HepG2 (cell line): ENCODE measurements at regions not wholly inside any gene's neighbourhood (a gene's known extent, or its start where the extent isn't known, plus 50 kb on each side); places are given as distances from the start of the nearest gene placed in this dataset.

Source experiments
- ATAC-seq: fragments of 200-7000 bp; cut with Tn5 transposase; 3 replicates; pipeline ENCODE4 v1.9.1; 2020; ENCODE audit warnings: mild to moderate bottlenecking, moderate library complexity
- BruUV-seq: library from RNA; stranded (reverse); fragments of 400-500 nt; replicated peaks from 2 replicates; lab custom pipeline; 2021; lab: Mats Ljungman, UMichigan
- CTCF ChIA-PET: fragments of 300-600 bp; formaldehyde crosslinking; extraction: SDS; loops from one replicate; lab custom pipeline; 2021; ENCODE audit warnings: low total read pairs, inconsistent platforms, low intra/inter-chr PET ratio; lab: Yijun Ruan, JAX
- POLR2A ChIA-PET: fragments of 350-600 bp; sonication (Branson Sonifier 250); formaldehyde crosslinking; loops from one replicate; lab custom pipeline; 2020; ENCODE audit warnings: antibody characterized with exemption, inconsistent platforms; lab: Yijun Ruan, JAX
- DNase-seq: peaks from one replicate; pipeline ENCODE4 v3.0.0-alpha.2; 2015; ENCODE audit warnings: low spot score
- FAIRE-seq: peaks from 3 replicates; lab custom pipeline; 2011; peaks lifted over from hg19 to GRCh38; lab: Jason Lieb, UNC
- H2AFZ ChIP-seq: one replicate; pipeline ENCODE4 v1.6.1; 2011; ENCODE audit warnings: low read length, inconsistent platforms
- H3K27ac ChIP-seq: fragments of 300-600 bp; 3 replicates; pipeline ENCODE4 v1.8.0; 2011; ENCODE audit warnings: mixed run types, mild to moderate bottlenecking, mixed read lengths, low read length, inconsistent platforms; ENCODE audit not compliant: insufficient read depth; ENCODE audit errors: extremely low read length
- H3K27me3 ChIP-seq, 2 experiments: fragments of 200-600 bp in 1 of 2; 2 replicates in 1 of 2; 3 replicates in 1 of 2; pipeline versions ENCODE4 v1.6.0 to v1.8.0; 2011; ENCODE audit warnings: low read length in 2 of 2, mild to moderate bottlenecking in 2 of 2, moderate library complexity in 2 of 2, inconsistent platforms in 1 of 2; ENCODE audit not compliant: insufficient read depth in 2 of 2, control insufficient read depth in 1 of 2
- H3K36me3 ChIP-seq, 2 experiments: fragments of 200-600 bp in 1 of 2; replicated peaks in 1 of 2; 2 replicates in 1 of 2; 3 replicates in 1 of 2; pipeline versions ENCODE4 v1.5.1 to v1.8.0; 2011; ENCODE audit warnings: low read length in 2 of 2, inconsistent platforms in 1 of 2; ENCODE audit not compliant: insufficient read depth in 2 of 2, control insufficient read depth in 1 of 2
- H3K4me1 ChIP-seq: 2 replicates; pipeline ENCODE4 v1.5.1; 2012; ENCODE audit warnings: low read length, inconsistent platforms; ENCODE audit not compliant: insufficient read depth
- H3K4me2 ChIP-seq: 2 replicates; pipeline ENCODE4 v1.6.0; 2011; ENCODE audit warnings: low read depth, low read length, inconsistent platforms
- H3K4me3 ChIP-seq, 3 experiments: fragments of 200-600 bp in 1 of 3; sonication (generic), shearing (Covaris generic) in 1 of 3; replicated peaks in 1 of 3; 2 replicates each; pipeline ENCODE4 v1.5.1; 2011 to 2016; ENCODE audit warnings: low read length in 3 of 3, inconsistent platforms in 2 of 3, low read depth in 2 of 3, mild to moderate bottlenecking in 2 of 3, control low read depth in 1 of 3, mixed read lengths in 1 of 3; ENCODE audit not compliant: insufficient read depth in 1 of 3
- H3K79me2 ChIP-seq: one replicate; pipeline ENCODE4 v1.6.1; 2011; ENCODE audit warnings: low read length, inconsistent platforms; ENCODE audit not compliant: insufficient read depth
- H3K9ac ChIP-seq: 2 replicates; pipeline ENCODE4 v1.6.0; 2011; ENCODE audit warnings: mild to moderate bottlenecking, low read depth, low read length, inconsistent platforms; ENCODE audit not compliant: insufficient read depth
- H3K9me3 ChIP-seq: 2 replicates; pipeline ENCODE4 v1.5.1; 2012; ENCODE audit warnings: mild to moderate bottlenecking, low read length
- H4K20me1 ChIP-seq: 2 replicates; pipeline ENCODE4 v1.6.0; 2011; ENCODE audit warnings: inconsistent platforms, mild to moderate bottlenecking, low read length, moderate library complexity; ENCODE audit not compliant: insufficient read depth
- KDM5B ChIP-seq: sonication (generic); formaldehyde crosslinking; IDR thresholded peaks from 2 replicates; pipeline ENCODE4 v1.4.0; 2020; ENCODE audit warnings: missing genetic modification reagents, mild to moderate bottlenecking, borderline replicate concordance
- MTA3 ChIP-seq: sonication (generic); formaldehyde crosslinking; IDR thresholded peaks from 2 replicates; pipeline ENCODE4 v1.4.0; 2020; ENCODE audit warnings: missing genetic modification reagents
- PAX8 ChIP-seq: sonication (generic); formaldehyde crosslinking; IDR thresholded peaks from 2 replicates; pipeline ENCODE4 v1.8.0; 2022; ENCODE audit warnings: mild to moderate bottlenecking, missing genetic modification reagents, borderline replicate concordance
- TCF12 ChIP-seq, 2 experiments: fragments of 450-650 bp in 1 of 2; sonication (generic) in 1 of 2; formaldehyde crosslinking in 1 of 2; IDR thresholded peaks; 2 replicates each; pipeline versions ENCODE4 v1.6.1 to v1.8.0; 2017 to 2022; ENCODE audit warnings: antibody characterized with exemption in 1 of 2, mild to moderate bottlenecking in 1 of 2, missing genetic modification reagents in 1 of 2, moderate library complexity in 1 of 2
- ZEB1 ChIP-seq: IDR thresholded peaks from 2 replicates; pipeline ENCODE4 v1.6.1; 2012; ENCODE audit warnings: mild to moderate bottlenecking, low read depth, inconsistent platforms; ENCODE audit not compliant: insufficient replicate concordance
- ZFYVE20 ChIP-seq: sonication (generic); formaldehyde crosslinking; IDR thresholded peaks from 2 replicates; pipeline ENCODE4 v1.8.0; 2023; ENCODE audit warnings: low read depth, mild to moderate bottlenecking, moderate library complexity, missing genetic modification reagents, borderline replicate concordance
- WGBS: methylation state at CpG from one replicate; pipeline ENCODE4 v1.1.6; 2017; ENCODE audit warnings: low lambda C conversion rate; 5-methylcytosine and 5-hydroxymethylcytosine counted together
- in situ Hi-C: cut with HindIII; loops from 2 replicates; pipeline ENCODE4 v1.10.0; 2017; ENCODE audit warnings: low pct_unique_long_range_greater_than_20kb; ENCODE audit not compliant: extremely low pct_ligation_motif_present
- intact Hi-C: fragments of 100-400 bp; cut with micrococcal nuclease; formaldehyde crosslinking; loops from one replicate; pipeline ENCODE4 v1.10.0; 2022; ENCODE audit not compliant: unreplicated experiment

DNA sequence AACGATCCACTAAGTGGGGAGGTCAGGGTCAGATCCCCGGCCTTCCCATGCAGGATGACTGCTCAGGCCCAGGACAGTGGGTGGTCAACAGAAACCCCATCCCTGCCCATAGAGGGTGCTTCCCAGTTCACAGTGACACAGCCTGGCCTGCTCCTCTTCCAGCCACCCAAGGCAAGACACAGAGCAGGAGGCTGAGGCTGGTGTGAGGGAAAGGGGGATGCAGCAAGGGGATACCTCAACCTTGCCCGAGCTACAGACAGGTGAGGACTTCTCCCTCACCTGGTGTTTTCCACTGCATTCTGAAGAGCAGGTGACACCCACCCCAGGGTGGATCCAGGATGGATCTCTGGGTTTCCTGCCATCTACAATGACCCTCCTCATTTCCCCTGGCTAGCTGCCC lies 106.7 kb downstream of the KIF26A start:
- FAIRE-seq (no peak), DNase-seq (no peak), ATAC-seq (no peak)
- no peak for TF ChIP-seq ZEB1
- H3K9me3 ChIP-seq: no peaks in the 10 kb centered on the region
- 0% methylated on average over 1 of the region's 3 CpGs for WGBS
- H3K9ac ChIP-seq: no peak overlapping the region
- BruUV-seq: no TSS peak
- CTCF ChIA-PET: no interaction called here
- in situ Hi-C loops: no loop called here
- no peak overlapping the region for H2AFZ ChIP-seq
- no peaks in the 10 kb centered on the region for H3K79me2 ChIP-seq
- no peak overlapping the region for H3K27ac ChIP-seq
- no peak overlapping the region for H3K4me2 ChIP-seq
- peaks cover 2 to 18% of the 10 kb centered on the region in 2 experiments; a peak in 3 of 5 replicates for H3K27me3 ChIP-seq
- H3K4me1 ChIP-seq: no peaks in the 10 kb centered on the region
- intact Hi-C loops: no loop called here
- no peaks in the 10 kb centered on the region for H3K36me3 ChIP-seq
- no peak overlapping the region for H3K4me3 ChIP-seq
- H4K20me1 ChIP-seq: no peaks in the 10 kb centered on the region
- POLR2A ChIA-PET: no interaction called here

- TF ChIP-seq PAX8 (CRISPR knock-in tag): no peak
- no peak for TF ChIP-seq ZFYVE20 (CRISPR knock-in tag)
- TF ChIP-seq TCF12 (IDR thresholded peaks at IDR 0.05): no peak
- TF ChIP-seq TCF12 (CRISPR knock-in tag; IDR thresholded peaks at IDR 0.05): no peak
- no peak for TF ChIP-seq MTA3 (CRISPR knock-in tag)
- TF ChIP-seq KDM5B (CRISPR knock-in tag): no peak
- ATAC-seq (no peak), FAIRE-seq (no peak), DNase-seq (no peak)
- intact Hi-C loops (no loop called here), in situ Hi-C loops (no loop called here)
- WGBS: 7% methylated on average over 2 of the region's 2 CpGs
- H3K27me3 ChIP-seq: peaks cover 2 to 11% of the 10 kb centered on the region in 2 experiments; a peak in 3 of 5 replicates
- CTCF ChIA-PET: no interaction called here
- no peak overlapping the region for H2AFZ ChIP-seq
- H3K4me3 ChIP-seq: no peak overlapping the region
- H3K36me3 ChIP-seq: no peaks in the 10 kb centered on the region
- H4K20me1 ChIP-seq: no peaks in the 10 kb centered on the region
- no peaks in the 10 kb centered on the region for H3K9me3 ChIP-seq
- no peak overlapping the region for H3K9ac ChIP-seq
- H3K27ac ChIP-seq: no peak overlapping the region
- H3K79me2 ChIP-seq: no peaks in the 10 kb centered on the region
- H3K4me1 ChIP-seq: no peaks in the 10 kb centered on the region
- POLR2A ChIA-PET: no interaction called here
- no peak overlapping the region for H3K4me2 ChIP-seq
- BruUV-seq: no TSS peak
Measured at GRCh38 chr14:104245723-104246122, 107.3 kb downstream of the KIF26A start.
